GM19395 (cell line): ENCODE measurements at regions not wholly inside any gene's neighbourhood (a gene's known extent, or its start where the extent isn't known, plus 50 kb on each side); places are given as distances from the start of the nearest gene placed in this dataset.

Source experiments
- ATAC-seq: cut with Tn5 transposase; IDR thresholded peaks from one replicate; pipeline ENCODE4 v1.9.1; 2021; ENCODE audit warnings: mild to moderate bottlenecking, moderate library complexity; ENCODE audit not compliant: unreplicated experiment

- ATAC-seq, result no peak
Measured at GRCh38 chr4:123092586-123092985, 170.2 kb upstream of the NUDT6 start.

- ATAC-seq, result no peak
Measured at GRCh38 chr4:123093236-123093635, 170.8 kb upstream of the NUDT6 start.

- ATAC-seq, result no peak
Measured at GRCh38 chr4:123096038-123096437, 173.6 kb upstream of the NUDT6 start.

- peak; percentile 85 for ATAC-seq
Measured at GRCh38 chr4:123102897-123103471, 180.6 kb upstream of the NUDT6 start.

- ATAC-seq, result no peak
Measured at GRCh38 chr4:123104310-123105025, 182.1 kb upstream of the NUDT6 start.

GRCh38 chr4:123105026-123105420, 182.6 kb upstream of the NUDT6 start:
- ATAC-seq, result no peak

- no peak for ATAC-seq
Measured at GRCh38 chr4:123106747-123107146, 184.3 kb upstream of the NUDT6 start.

GRCh38 chr4:123107444-123108252, 185.3 kb upstream of the NUDT6 start:
- ATAC-seq, result no peak

- ATAC-seq, result no peak
Measured at GRCh38 chr4:123109139-123109538, 186.7 kb upstream of the NUDT6 start.

GRCh38 chr4:123110147-123110546, 187.8 kb upstream of the NUDT6 start:
- ATAC-seq, result no peak

- ATAC-seq, result no peak
Measured at GRCh38 chr4:123110685-123111084, 188.3 kb upstream of the NUDT6 start.

- ATAC-seq, result no peak
Measured at GRCh38 chr4:123113155-123113554, 190.8 kb upstream of the NUDT6 start.

GRCh38 chr4:123114084-123114914, 191.9 kb upstream of the NUDT6 start:
- ATAC-seq, result no peak

GRCh38 chr4:123114915-123115756, 192.7 kb upstream of the NUDT6 start:
- ATAC-seq, result no peak

- no peak for ATAC-seq
Measured at GRCh38 chr4:123116412-123116811, 194.0 kb upstream of the NUDT6 start.

GRCh38 chr4:123120473-123120872, 198.1 kb upstream of the NUDT6 start:
- no peak for ATAC-seq

- no peak for ATAC-seq
Measured at GRCh38 chr4:123121241-123121907, 199.0 kb upstream of the NUDT6 start.

GRCh38 chr4:123125477-123125876, 203.1 kb upstream of the NUDT6 start:
- ATAC-seq, result no peak

GRCh38 chr4:123127218-123127617, 204.8 kb upstream of the NUDT6 start:
- no peak for ATAC-seq

- no peak for ATAC-seq
Measured at GRCh38 chr4:123127875-123128274, 205.5 kb upstream of the NUDT6 start.
